B cell (primary cell): ENCODE measurements at regions not wholly inside any gene's neighbourhood (a gene's known extent, or its start where the extent isn't known, plus 50 kb on each side); places are given as distances from the start of the nearest gene placed in this dataset.

Experiments used
- ATAC-seq: fragments of 200-7000 bp; cut with Tn5 transposase; one replicate; pipeline ENCODE4 v1.10.0; 2021; ENCODE audit warnings: low read depth, mild to moderate bottlenecking, moderate number of reproducible peaks, moderate library complexity
- CTCF ChIA-PET: fragments of 350-600 bp; sonication (Branson Sonifier 250); formaldehyde crosslinking; loops from one replicate; lab custom pipeline; 2021; ENCODE audit warnings: antibody characterized with exemption, inconsistent platforms; lab: Charles Lee
- POLR2A ChIA-PET: fragments of 350-600 bp; sonication (Branson Sonifier 250); formaldehyde crosslinking; loops from one replicate; lab custom pipeline; 2021; ENCODE audit warnings: antibody characterized with exemption; lab: Charles Lee
- DNase-seq: peaks from one replicate; pipeline ENCODE4 v3.0.0; 2013
- H2AFZ ChIP-seq: 2 replicates; pipeline ENCODE4 v1.6.1; 2012; ENCODE audit warnings: mild to moderate bottlenecking, low read depth, low read length; ENCODE audit not compliant: insufficient read depth, poor library complexity, severe bottlenecking
- H3K27ac ChIP-seq, 2 donors: 1 replicate in 1 of 2; 2 replicates in 1 of 2; pipeline ENCODE4 v1.5.1; 2012 to 2013; ENCODE audit warnings: low read length in 2 of 2, mild to moderate bottlenecking in 2 of 2, moderate library complexity in 1 of 2
- H3K27me3 ChIP-seq, 4 experiments: fragments of 200-600 bp in 1 of 4; sonication (generic) in 1 of 4; replicated peaks in 1 of 4; 1 replicate in 2 of 4; 2 replicates in 2 of 4; pipeline versions ENCODE4 v1.6.1 to v1.7.0; 2013 to 2016; ENCODE audit warnings: low read length in 3 of 4, mild to moderate bottlenecking in 2 of 4, mixed read lengths in 1 of 4, moderate library complexity in 1 of 4; ENCODE audit not compliant: insufficient read depth in 4 of 4, control insufficient read depth in 3 of 4; ENCODE audit errors: control extremely low read depth in 1 of 4
- H3K36me3 ChIP-seq, 2 experiments: replicated peaks in 1 of 2; 1 replicate in 1 of 2; 2 replicates in 1 of 2; pipeline versions ENCODE4 v1.6.1 to v1.7.1; 2013; ENCODE audit warnings: low read length in 1 of 2; ENCODE audit not compliant: insufficient read depth in 2 of 2, control insufficient read depth in 1 of 2; ENCODE audit errors: control extremely low read depth in 1 of 2, extremely low read depth in 1 of 2
- H3K4me1 ChIP-seq, 2 donors: fragments of 200-600 bp in 1 of 2; sonication (generic) in 1 of 2; 1 replicate in 1 of 2; 2 replicates in 1 of 2; pipeline versions ENCODE4 v1.5.1 to v1.6.1; 2013 to 2017; ENCODE audit warnings: low read length in 2 of 2; ENCODE audit not compliant: control insufficient read depth in 2 of 2, insufficient read depth in 2 of 2
- H3K4me2 ChIP-seq: replicated peaks from 2 replicates; pipeline ENCODE3; 2012; ENCODE audit warnings: mild to moderate bottlenecking, low read depth, low read length; ENCODE audit not compliant: poor library complexity, severe bottlenecking
- H3K4me3 ChIP-seq, 5 experiments: fragments of 200-600 bp in 1 of 5; sonication (generic) in 1 of 5; 1 replicate in 3 of 5; 2 replicates in 2 of 5; pipeline versions ENCODE4 v1.5.1 to v1.7.0; 2011 to 2016; ENCODE audit warnings: low read length in 4 of 5, mild to moderate bottlenecking in 4 of 5, low read depth in 2 of 5, control low read depth in 1 of 5, moderate library complexity in 1 of 5; ENCODE audit not compliant: insufficient read depth in 1 of 5; ENCODE audit errors: control extremely low read depth in 1 of 5, extremely low read depth in 1 of 5
- H3K79me2 ChIP-seq: fragments of 200-600 bp; sonication (generic); one replicate; pipeline ENCODE4 v1.6.0; 2016; ENCODE audit warnings: low read length; ENCODE audit not compliant: control insufficient read depth, insufficient read depth
- H3K9ac ChIP-seq: fragments of 200-600 bp; sonication (generic); 2 replicates; pipeline ENCODE4 v1.6.1; 2017; ENCODE audit warnings: mild to moderate bottlenecking, low read length, moderate library complexity
- H3K9me3 ChIP-seq, 3 donors: one replicate each; pipeline versions ENCODE4 v1.6.1 to v1.7.1; 2013; ENCODE audit warnings: low read length in 2 of 3; ENCODE audit not compliant: control insufficient read depth in 2 of 3, insufficient read depth in 1 of 3; ENCODE audit errors: control extremely low read depth in 1 of 3
- H4K20me1 ChIP-seq: 2 replicates; pipeline ENCODE4 v1.6.0; 2012; ENCODE audit warnings: mild to moderate bottlenecking, low read length; ENCODE audit not compliant: insufficient read depth, control insufficient read depth, poor library complexity, severe bottlenecking
- H3K27ac Mint-ChIP-seq: one replicate; pipeline ENCODE4 v1.8.0; 2021; ENCODE audit warnings: mixed read lengths
- H3K27me3 Mint-ChIP-seq: one replicate; pipeline ENCODE4 v1.8.0; 2021; ENCODE audit warnings: mixed read lengths
- H3K4me1 Mint-ChIP-seq: one replicate; pipeline ENCODE4 v1.8.0; 2021; ENCODE audit warnings: mixed read lengths
- H3K4me3 Mint-ChIP-seq: one replicate; pipeline ENCODE4 v1.8.0; 2021; ENCODE audit warnings: mixed read lengths
- H3K9me3 Mint-ChIP-seq: one replicate; pipeline ENCODE4 v1.8.0; 2022; ENCODE audit warnings: mixed read lengths; ENCODE audit not compliant: insufficient read depth
- EZH2 ChIP-seq: IDR thresholded peaks from 2 replicates; pipeline ENCODE4 v1.6.1; 2012; ENCODE audit warnings: borderline replicate concordance, low read depth, mild to moderate bottlenecking, moderate library complexity, low read length; ENCODE audit not compliant: insufficient read depth, poor library complexity, severe bottlenecking
- WGBS: methylation state at CpG from one replicate; pipeline ENCODE4 v1.1.5; 2013; ENCODE audit warnings: missing lambda C conversion rate; ENCODE audit not compliant: insufficient coverage; 5-methylcytosine and 5-hydroxymethylcytosine counted together
- intact Hi-C: fragments of 100-400 bp; cut with micrococcal nuclease; formaldehyde crosslinking; loops from one replicate; pipeline ENCODE4 v1.10.0; 2022
- TF ChIP-seq, protein P1 (sequence below): fragments of 200-600 bp; IDR thresholded peaks from one replicate; pipeline ENCODE4 v1.8.0; 2022; ENCODE audit warnings: antibody characterized with exemption, mild to moderate bottlenecking

DNA sequence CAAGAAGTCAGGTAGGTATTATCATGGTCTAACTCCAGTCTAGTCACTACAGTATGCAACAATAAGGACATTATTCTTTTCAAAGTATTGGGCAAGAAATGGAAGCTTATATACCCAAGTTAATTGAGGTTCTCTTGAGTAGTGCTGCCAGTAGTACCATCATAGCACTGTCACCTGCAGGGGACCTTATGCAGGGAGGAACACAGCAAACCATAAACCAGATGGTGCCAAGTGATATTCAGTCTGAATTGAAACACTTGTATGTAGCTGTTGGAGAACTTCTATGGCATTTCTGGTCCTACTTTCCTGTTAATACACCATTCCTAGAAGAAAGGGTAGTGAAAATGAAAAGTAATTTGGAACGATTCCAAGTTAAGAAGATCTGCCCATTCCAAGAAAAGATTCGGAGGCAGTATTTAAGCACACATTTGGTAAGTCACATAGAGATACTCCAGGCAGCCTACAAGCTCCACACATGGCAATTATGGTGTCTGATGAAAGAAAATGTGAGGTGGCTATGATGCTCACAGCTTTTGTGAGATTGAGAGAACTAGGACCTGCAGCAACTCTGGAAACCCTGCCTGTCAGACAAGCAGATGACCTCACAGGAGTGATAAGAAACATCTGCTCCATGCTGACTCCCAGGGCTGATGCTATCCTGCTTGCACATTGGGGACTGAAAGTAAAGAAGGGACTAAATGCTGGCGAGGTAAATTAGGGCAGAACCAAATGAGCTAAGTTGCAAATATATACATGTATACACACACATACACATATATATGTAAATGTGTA is 174.7 kb downstream of the MC4R start:
- ATAC-seq (no peak), DNase-seq (no peak)
- no peaks in the 10 kb centered on the region for H3K79me2 ChIP-seq
- ChIA-PET CTCF (no interaction called here), POLR2A (no interaction called here)
- no peak overlapping the region for H3K4me3 Mint-ChIP-seq
- intact Hi-C loops: no loop called here
- H3K9me3 Mint-ChIP-seq: no peaks in the 10 kb centered on the region
- no peak overlapping the region for H3K4me2 ChIP-seq
- no peak for TF ChIP-seq EZH2
- TF ChIP-seq, protein P1, sequence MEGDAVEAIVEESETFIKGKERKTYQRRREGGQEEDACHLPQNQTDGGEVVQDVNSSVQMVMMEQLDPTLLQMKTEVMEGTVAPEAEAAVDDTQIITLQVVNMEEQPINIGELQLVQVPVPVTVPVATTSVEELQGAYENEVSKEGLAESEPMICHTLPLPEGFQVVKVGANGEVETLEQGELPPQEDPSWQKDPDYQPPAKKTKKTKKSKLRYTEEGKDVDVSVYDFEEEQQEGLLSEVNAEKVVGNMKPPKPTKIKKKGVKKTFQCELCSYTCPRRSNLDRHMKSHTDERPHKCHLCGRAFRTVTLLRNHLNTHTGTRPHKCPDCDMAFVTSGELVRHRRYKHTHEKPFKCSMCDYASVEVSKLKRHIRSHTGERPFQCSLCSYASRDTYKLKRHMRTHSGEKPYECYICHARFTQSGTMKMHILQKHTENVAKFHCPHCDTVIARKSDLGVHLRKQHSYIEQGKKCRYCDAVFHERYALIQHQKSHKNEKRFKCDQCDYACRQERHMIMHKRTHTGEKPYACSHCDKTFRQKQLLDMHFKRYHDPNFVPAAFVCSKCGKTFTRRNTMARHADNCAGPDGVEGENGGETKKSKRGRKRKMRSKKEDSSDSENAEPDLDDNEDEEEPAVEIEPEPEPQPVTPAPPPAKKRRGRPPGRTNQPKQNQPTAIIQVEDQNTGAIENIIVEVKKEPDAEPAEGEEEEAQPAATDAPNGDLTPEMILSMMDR: no peak
- H3K27me3 Mint-ChIP-seq: peaks cover 3% of the 10 kb centered on the region
- H2AFZ ChIP-seq: no peak overlapping the region
- no peaks in the 10 kb centered on the region for H4K20me1 ChIP-seq
- no peaks in the 10 kb centered on the region for H3K36me3 ChIP-seq
- no peak overlapping the region for H3K27ac ChIP-seq
- WGBS: no CpG with 5 or more reads among the region's 3 CpGs
- H3K27ac Mint-ChIP-seq: no peak overlapping the region
- H3K4me3 ChIP-seq: no peak overlapping the region
- H3K9ac ChIP-seq: no peak overlapping the region
- no peaks in the 10 kb centered on the region for H3K4me1 ChIP-seq
- H3K4me1 Mint-ChIP-seq: no peaks in the 10 kb centered on the region
- no peaks in the 10 kb centered on the region for H3K9me3 ChIP-seq
- H3K27me3 ChIP-seq: no peaks in the 10 kb centered on the region

DNA sequence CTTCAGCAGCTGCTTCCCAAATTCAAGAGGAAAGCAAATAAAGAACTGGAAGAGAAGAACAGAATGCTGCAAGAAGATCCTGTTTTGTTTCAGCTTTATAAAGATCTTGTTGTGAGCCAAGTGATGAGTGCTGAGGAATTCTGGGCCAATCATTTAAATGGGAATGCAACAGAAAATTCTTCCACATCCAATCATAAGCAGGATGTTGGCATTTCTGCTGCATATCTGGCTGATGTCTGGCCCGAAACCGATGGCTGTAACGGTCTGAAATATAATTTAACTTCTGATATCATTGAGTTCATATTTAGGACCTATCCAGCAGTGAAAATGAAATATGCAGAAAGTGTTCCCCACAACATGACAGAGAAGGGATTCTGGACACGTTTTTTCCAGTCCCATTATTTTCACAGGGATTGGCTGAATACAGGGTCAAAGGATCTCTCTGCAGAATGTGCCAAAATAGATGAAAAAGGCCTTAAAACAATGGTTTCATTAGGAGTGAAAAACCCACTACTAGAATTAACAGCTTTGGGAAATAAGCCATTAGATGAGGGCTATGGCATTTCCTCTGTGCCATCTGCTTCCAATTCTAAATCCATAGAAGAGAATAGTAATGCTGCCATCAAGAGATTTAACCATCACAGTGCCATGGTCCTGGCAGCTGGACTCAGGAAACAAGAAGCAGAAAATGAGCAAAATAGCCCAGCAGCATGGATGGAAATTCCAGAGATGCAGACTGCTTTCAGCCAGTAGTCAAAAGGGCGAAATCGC is 175.6 kb downstream of the MC4R start:
- Histone ChIP-seq H3K9ac (no peak overlapping the region), H3K4me3 (no peak overlapping the region), H4K20me1 (no peaks in the 10 kb centered on the region), H3K79me2 (no peaks in the 10 kb centered on the region), H3K36me3 (no peaks in the 10 kb centered on the region), H3K4me2 (no peak overlapping the region), H3K9me3 (no peaks in the 10 kb centered on the region), H3K4me1 (no peaks in the 10 kb centered on the region), H3K27ac (no peak overlapping the region), H2AFZ (no peak overlapping the region), H3K27me3 (no peaks in the 10 kb centered on the region)
- ChIA-PET CTCF (no interaction called here), POLR2A (no interaction called here)
- intact Hi-C loops: no loop called here
- 100% methylated on average over 2 of the region's 6 CpGs for WGBS
- Mint-ChIP-seq H3K9me3 (no peaks in the 10 kb centered on the region), H3K4me1 (no peaks in the 10 kb centered on the region), H3K27ac (no peak overlapping the region), H3K4me3 (no peak overlapping the region), H3K27me3 (peaks cover 3% of the 10 kb centered on the region)
- DNase-seq (no peak), ATAC-seq (no peak)
- no peak for TF ChIP-seq EZH2
- TF ChIP-seq, protein P1: no peak
